ENCODE measurements at regions not wholly inside any gene's neighbourhood (a gene's known extent, or its start where the extent isn't known, plus 50 kb on each side); places are given as distances from the start of the nearest gene placed in this dataset.

- DNase-seq (ENCODE audit: low read depth in 4 of 4, low spot score in 2 of 4) = no peak
Measured at GRCh38 chr14:101116486-101117130, 213.1 kb upstream of the RTL1 start.

GRCh38 chr14:101117543-101117942 is 214.0 kb upstream of the RTL1 start:
- no peak for DNase-seq (ENCODE audit: low read depth in 4 of 4, low spot score in 2 of 4)

- no peak for DNase-seq (ENCODE audit: low read depth in 4 of 4, low spot score in 2 of 4)
Measured at GRCh38 chr14:101118233-101118632, 214.7 kb upstream of the RTL1 start.

GRCh38 chr14:101118746-101119591 is 215.4 kb upstream of the RTL1 start:
- DNase-seq (ENCODE audit: low read depth in 4 of 4, low spot score in 2 of 4) = no peak

- no peak for DNase-seq (ENCODE audit: low read depth in 4 of 4, low spot score in 2 of 4)
Measured at GRCh38 chr14:101119830-101120571, 216.5 kb upstream of the RTL1 start.

GRCh38 chr14:101120641-101121507 is 217.4 kb upstream of the RTL1 start:
- no peak for DNase-seq (ENCODE audit: low read depth in 4 of 4, low spot score in 2 of 4)

GRCh38 chr14:101121508-101122139 is 218.1 kb upstream of the RTL1 start:
- DNase-seq (ENCODE audit: low read depth in 4 of 4, low spot score in 2 of 4) = no peak

- no peak for DNase-seq (ENCODE audit: low read depth in 4 of 4, low spot score in 2 of 4)
Measured at GRCh38 chr14:101122237-101123141, 219.0 kb upstream of the RTL1 start.

GRCh38 chr14:101123618-101124510 is 220.3 kb upstream of the RTL1 start:
- DNase-seq (ENCODE audit: low read depth in 4 of 4, low spot score in 2 of 4) = no peak

- DNase-seq (ENCODE audit: low read depth in 4 of 4, low spot score in 2 of 4) = no peak
Measured at GRCh38 chr14:101124815-101125214, 221.3 kb upstream of the RTL1 start.

- DNase-seq (ENCODE audit: low read depth in 4 of 4, low spot score in 2 of 4) = no peak
Measured at GRCh38 chr14:101125313-101125712, 221.8 kb upstream of the RTL1 start.

GRCh38 chr14:101125719-101126651 is 222.5 kb upstream of the RTL1 start:
- DNase-seq (ENCODE audit: low read depth in 4 of 4, low spot score in 2 of 4) = no peak

GRCh38 chr14:101126731-101127130 is 223.2 kb upstream of the RTL1 start:
- DNase-seq (ENCODE audit: low read depth in 4 of 4, low spot score in 2 of 4) = no peak

- no peak for DNase-seq (ENCODE audit: low read depth in 4 of 4, low spot score in 2 of 4)
Measured at GRCh38 chr14:101127224-101127623, 223.7 kb upstream of the RTL1 start.

GRCh38 chr14:101128478-101129321 is 225.2 kb upstream of the RTL1 start:
- DNase-seq (ENCODE audit: low read depth in 4 of 4, low spot score in 2 of 4) = no peak

Data from left renal cortex interstitium (tissue), 4 donors.